NCI-H82 treated with DMSO at 0.1 percent for 48 hours (cell line): ENCODE measurements at regions not wholly inside any gene's neighbourhood (a gene's known extent, or its start where the extent isn't known, plus 50 kb on each side); places are given as distances from the start of the nearest gene placed in this dataset.
"Not testable (repeated sequence)": the region's sequence is repeated elsewhere in the genome, so short reads cannot be mapped to it uniquely, and the experiment has no call there.

Source experiments
- DNase-seq: peaks from one replicate; lab custom pipeline; 2025; ENCODE audit not compliant: unreplicated experiment; lab: John Stamatoyannopoulos, UW

DNA sequence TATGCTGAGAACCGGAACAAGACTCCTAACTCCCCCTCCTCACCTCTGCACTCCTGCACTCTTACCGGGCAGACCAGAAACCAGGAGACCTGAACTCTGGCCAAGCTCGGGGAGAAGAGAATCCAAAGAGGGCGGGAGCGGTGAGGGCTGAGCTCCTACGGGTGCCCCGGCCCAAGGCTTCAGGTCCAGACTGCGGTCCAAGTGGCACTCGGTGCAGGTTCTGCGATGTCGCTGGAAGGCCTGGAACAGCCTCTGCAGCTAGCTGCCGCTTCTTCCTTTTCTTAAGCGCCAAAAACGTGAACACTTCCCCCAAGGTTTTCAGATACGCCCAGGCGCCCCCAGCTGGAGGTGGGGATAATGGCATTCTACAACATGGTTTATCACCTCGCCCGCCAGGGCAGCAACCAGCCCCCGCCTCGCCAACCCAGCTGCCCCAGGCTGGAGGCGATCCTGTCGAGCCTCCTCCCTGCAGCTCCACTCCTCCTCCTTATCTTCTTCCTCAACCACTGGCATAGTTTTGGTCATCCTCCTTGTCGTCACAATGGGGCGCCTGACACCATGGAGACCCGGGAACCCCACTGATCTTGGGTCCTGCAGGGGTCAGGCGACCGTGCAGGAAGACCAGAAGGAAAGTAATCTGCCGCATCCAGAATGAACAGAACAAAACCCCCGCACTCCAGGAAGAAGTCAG is 1735.9 kb downstream of the TP53TG3F start:
- no peak for DNase-seq

GRCh38 chr16:35195864-35196216 is 1736.4 kb downstream of the TP53TG3F start:
- DNase-seq = no peak

DNA sequence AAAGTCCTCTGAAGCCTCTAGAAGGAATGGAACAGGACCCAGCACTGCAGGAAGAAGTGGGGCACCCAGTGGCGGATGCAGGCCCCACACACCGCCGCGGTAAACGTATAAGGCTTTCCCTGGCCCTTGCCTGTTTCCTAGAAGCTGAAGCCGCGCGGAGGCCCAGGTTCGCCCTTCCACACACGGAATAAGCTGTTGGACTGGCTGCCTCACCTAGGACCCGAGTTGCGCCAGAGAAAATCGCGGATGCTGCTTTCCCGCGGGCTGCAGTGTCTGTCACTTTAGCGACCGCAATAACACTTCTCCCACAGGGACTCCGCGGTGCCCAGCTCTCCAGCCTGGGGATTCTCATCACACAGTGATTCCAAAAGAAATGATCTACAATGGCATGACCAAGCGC is 1736.9 kb downstream of the TP53TG3F start:
- DNase-seq = no peak

DNA sequence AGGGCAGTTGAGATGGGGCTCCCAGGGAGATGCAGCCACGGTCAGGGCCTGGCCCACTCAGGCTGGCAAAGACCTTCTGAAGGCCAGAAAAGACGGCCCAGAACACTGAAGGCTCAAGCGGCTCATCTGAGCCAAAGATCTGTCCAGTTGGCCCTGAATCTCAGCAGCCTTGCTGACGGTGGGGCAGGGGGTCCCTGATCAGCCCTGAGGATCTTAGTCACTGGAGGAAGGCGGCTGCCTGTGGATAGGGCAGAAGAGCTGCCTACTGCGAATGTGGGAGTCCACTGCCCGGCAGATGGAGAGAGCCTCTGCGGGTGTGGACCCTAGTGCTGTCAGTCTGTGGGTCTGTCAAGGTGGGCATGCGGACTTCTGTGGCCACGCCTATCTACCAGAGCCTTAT is 1738.2 kb downstream of the TP53TG3F start:
- DNase-seq = no peak

DNA sequence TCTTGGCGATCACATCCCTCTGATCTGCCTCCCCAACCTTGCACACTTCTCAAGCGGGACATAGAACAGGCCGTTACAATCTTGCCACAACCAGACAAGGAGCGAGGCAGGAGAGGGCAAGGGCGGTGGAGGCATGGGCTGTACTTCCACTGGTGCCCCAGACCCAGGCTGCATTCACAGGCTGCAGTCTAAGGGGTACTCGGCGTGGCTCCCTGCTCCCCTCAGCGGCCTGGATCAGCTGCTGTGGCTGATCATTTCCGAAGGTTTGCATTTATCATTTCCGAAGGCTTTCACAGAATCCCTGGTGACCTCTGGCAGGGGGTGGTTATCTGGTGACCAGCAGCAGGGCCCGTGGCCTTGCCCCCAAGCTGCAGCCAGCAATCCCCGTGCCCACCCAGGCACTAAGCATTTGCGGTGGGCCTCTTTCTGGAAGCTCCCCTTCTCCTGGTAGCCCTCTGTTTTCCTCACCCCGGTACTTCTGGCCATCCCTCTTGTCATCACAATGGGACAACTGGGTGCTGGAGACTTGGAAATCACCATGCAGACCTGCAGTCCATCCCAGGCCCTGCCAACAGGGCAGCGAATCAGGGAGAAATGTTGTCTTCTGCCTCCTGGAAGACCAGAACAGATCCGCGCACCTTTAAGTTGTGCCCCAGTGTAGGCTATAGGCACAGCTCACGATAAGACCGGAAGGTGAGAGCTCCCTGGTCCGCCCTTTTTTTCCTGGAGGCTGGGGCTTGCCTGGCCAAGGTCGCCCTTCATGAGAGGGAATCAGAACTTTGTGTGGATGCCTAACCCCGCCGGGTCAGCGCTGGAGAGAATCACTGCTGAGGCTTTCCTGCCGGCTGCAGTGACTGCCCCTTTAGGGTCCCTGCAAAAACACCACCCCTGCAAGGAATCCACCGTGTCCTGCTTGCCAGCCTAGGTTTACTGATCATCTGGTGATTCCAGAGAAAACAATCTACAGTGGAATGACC is 1739.1 kb downstream of the TP53TG3F start:
- DNase-seq = no peak

DNA sequence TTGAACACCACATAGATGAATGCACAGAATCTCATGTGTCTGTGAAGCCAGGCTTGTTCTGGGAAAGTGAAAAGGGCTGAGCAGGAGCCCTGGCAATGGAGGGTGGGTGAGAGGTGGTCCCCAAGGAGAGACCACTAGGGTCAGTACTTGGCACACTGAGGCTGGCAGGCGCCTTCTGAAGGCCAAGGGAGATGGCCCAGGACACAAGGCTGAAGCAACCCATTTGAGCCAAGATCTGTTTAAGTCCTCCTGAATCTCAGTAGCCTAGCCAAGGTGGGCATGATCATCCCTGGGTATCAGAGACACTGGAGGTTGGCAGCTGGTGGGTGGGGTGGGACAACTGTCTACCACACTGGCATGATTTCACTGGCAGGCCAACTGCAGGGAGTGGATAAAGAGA is 1741.2 kb downstream of the TP53TG3F start:
- DNase-seq = no peak

DNA sequence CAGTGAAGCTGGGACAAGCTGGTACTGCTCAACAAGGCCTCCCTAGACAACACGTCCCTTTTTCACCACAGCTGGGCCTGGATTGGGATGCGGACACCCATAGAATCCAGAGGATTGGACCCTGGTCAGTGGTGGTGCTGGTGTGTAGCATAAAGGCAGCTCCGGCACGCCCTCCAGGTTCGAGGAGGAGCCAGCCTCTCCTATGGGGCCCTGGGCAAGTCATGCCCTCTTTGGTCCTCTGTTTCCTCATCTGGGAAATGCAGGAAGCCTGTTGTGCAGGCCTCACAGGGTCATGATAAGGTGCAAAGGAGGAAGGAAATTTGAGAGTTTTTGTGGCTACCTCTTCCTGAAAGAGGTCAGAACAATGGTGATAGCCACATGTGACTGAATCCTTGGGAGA is 1741.7 kb downstream of the TP53TG3F start:
- no peak for DNase-seq

- DNase-seq = no peak
Observed at GRCh38 chr16:35203636-35204035, 1744.2 kb downstream of the TP53TG3F start.

GRCh38 chr16:35207059-35207999 is 1747.9 kb downstream of the TP53TG3F start:
- DNase-seq = no peak

- no peak for DNase-seq
Observed at GRCh38 chr16:35208001-35208935, 1748.9 kb downstream of the TP53TG3F start.

GRCh38 chr16:35210681-35211433 is 1751.4 kb downstream of the TP53TG3F start:
- DNase-seq = no peak

- DNase-seq = no peak
Observed at GRCh38 chr16:35214840-35215239, 1755.4 kb downstream of the TP53TG3F start.

DNA sequence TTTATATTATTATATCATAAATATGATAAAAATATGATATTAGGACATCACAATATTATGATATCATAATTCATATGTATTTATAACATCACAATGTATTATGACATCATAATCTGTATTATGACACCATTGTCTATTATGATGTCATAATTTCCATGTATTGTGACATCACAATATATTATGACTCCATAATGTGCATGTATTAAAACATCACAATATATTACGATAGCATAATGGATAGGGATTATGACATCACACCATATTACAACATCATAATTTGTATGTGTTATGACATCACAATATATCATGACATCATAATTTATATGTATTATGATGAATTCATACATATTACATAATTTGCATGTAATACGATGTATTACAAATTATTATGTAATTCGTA is 1755.9 kb downstream of the TP53TG3F start:
- no peak for DNase-seq

- not testable (repeated sequence) for DNase-seq
Observed at GRCh38 chr16:35216261-35216660, 1756.8 kb downstream of the TP53TG3F start.

GRCh38 chr16:35221482-35222185 is 1762.2 kb downstream of the TP53TG3F start:
- no peak for DNase-seq

DNA sequence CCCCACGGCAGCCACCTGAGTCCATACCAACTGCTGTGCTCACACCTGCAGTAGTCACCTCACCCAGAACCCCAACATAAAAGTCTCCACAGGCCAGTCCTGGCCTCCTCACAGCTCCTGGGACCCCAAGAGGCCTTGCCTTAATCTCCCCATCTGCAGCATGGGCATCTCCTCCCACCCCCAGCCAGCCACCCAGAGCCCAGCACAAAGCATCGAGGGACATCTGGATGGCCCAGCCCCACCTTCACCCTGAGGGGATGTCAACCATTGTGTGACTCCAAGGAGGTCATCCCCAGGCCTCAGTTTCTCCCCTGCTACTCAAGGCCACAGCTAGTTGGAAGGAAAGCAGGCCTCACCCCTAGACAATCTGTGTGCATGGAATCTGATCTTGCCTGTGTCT is 1775.3 kb downstream of the TP53TG3F start:
- no peak for DNase-seq

DNA sequence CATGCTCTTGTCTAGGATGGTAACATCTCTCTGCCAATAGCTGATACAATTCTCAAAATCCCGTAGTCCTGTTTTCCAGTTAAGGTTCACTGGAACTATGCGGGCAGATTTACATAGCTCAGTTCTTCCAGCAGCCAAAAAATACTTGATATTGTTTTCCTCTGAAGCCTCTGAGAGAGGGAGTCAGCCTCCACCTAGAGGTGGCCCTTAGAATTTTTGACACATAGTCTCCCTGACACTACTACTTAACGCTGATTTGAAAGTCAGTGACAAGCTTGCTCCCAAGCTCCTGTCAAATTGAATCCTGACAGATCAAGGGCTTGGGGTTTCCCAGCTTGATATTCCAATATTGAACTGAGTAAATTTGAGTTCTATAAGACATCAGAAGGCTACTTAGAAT is 1780.1 kb downstream of the TP53TG3F start:
- no peak for DNase-seq

GRCh38 chr16:35249051-35249450 is 1789.6 kb downstream of the TP53TG3F start:
- no peak for DNase-seq
